ENCODE measurements at regions not wholly inside any gene's neighbourhood (a gene's known extent, or its start where the extent isn't known, plus 50 kb on each side); places are given as distances from the start of the nearest gene placed in this dataset.

- DNase-seq (ENCODE audit: low read depth) = no peak
Measured at GRCh38 chr7:42758124-42758523, 153.7 kb downstream of the C7orf25 start.

- no peak for DNase-seq (ENCODE audit: low read depth)
Measured at GRCh38 chr7:42756841-42757240, 155.0 kb downstream of the C7orf25 start.

DNA sequence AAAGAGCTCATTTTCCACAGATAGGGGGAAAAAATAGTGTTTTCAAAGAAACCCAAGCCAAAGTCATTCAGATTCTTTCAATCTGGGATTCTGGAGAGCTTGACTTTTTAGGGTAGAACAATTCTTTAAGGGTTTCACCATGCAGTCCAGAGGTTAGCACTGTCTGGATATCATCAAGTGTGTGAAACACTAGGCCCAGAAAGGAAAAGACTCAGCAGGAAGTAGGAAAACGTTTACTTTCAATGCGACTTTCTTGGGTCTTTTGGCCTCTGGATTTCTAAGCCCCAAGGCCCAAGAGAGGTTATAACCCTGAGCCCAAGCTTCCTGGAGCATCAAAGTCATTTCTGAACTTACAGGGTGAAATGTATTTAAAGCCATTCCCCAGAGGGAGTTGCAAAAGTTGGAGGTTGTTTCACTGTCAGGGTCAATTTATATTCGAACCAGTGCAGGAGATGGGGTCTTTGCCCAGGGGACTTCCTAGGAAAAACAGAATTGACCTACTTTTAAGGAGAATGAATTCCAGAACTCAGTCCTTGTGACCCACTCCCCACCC lies 158.0 kb downstream of the C7orf25 start:
- no peak for DNase-seq (ENCODE audit: low read depth)

GRCh38 chr7:42753367-42753766 lies 158.5 kb downstream of the C7orf25 start:
- DNase-seq (ENCODE audit: low read depth) = no peak

DNA sequence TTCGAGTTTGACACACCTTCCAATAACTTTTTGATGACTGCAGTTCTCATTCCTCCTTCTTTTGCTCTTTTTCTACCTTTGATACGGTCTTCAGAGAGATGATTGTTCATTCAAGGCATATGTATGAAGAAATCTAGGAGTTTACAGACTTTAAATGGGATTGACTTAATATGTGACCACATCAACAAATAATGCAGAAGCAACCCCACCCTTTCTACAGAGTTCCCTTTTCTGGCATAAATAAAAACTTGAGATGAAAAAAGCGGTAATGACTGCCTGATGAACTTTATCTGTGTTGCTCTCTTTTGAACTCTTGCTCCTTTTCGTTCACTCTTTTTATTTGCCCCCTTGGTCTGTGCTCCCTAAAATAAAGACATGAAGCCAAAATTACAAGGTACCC lies 161.7 kb downstream of the C7orf25 start:
- DNase-seq (ENCODE audit: low read depth) = no peak

GRCh38 chr7:42747044-42747443 lies 164.8 kb downstream of the C7orf25 start:
- DNase-seq (ENCODE audit: low read depth) = no peak

GRCh38 chr7:42746214-42746613 lies 165.7 kb downstream of the C7orf25 start:
- DNase-seq (ENCODE audit: low read depth) = peak; percentile 14

- DNase-seq (ENCODE audit: low read depth) = peak; percentile 3
Measured at GRCh38 chr7:42745357-42746059, 166.4 kb downstream of the C7orf25 start.

- no peak for DNase-seq (ENCODE audit: low read depth)
Measured at GRCh38 chr7:42744746-42745145, 167.1 kb downstream of the C7orf25 start.

GRCh38 chr7:42743077-42743858 lies 168.6 kb downstream of the C7orf25 start:
- DNase-seq (ENCODE audit: low read depth) = no peak

- DNase-seq (ENCODE audit: low read depth) = no peak
Measured at GRCh38 chr7:42742318-42742717, 169.6 kb downstream of the C7orf25 start.

DNA sequence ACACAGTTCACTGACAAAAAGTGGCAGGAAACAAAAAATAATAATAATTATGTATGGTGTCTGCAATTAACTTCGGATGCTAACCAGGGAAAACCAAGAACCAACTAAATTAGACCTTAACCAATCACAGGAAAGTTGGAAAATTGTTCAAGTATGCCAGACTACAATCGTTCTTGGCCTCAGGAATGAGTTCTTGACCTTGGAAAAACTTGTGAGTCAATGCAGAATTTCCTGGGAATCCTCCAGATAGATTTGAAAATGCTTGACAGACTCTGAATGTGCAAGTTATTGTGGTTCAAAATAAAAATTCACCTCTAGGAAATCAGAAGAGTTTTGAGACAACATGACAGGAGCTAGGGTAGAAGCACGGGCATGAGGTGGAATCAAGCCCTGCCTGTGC lies 171.5 kb downstream of the C7orf25 start:
- no peak for DNase-seq (ENCODE audit: low read depth)

DNA sequence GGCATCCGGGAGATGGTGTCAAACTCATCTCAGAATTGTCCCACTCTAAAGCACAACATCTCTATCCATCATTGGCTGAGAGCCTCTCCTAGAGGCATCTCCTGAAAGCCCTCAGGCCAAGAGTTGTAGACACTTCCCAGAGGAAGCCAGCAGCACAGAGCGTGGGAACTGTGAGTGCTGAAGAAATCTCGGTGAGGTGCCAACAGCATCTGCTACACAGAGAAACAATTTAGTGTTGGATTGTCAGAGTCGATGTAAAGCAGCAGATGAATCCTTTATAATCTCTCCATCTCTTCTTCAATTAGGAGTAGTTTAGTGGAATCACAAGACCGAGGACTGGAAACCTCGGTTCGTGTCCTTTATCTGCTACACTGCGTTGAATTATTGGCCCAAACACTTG lies 172.2 kb downstream of the C7orf25 start:
- no peak for DNase-seq (ENCODE audit: low read depth)

- no peak for DNase-seq (ENCODE audit: low read depth)
Measured at GRCh38 chr7:42736931-42737330, 174.9 kb downstream of the C7orf25 start.

- DNase-seq (ENCODE audit: low read depth) = no peak
Measured at GRCh38 chr7:42735081-42735480, 176.8 kb downstream of the C7orf25 start.

- DNase-seq (ENCODE audit: low read depth) = no peak
Measured at GRCh38 chr7:42734568-42734967, 177.3 kb downstream of the C7orf25 start.

- DNase-seq (ENCODE audit: low read depth) = no peak
Measured at GRCh38 chr7:42733040-42733439, 178.8 kb downstream of the C7orf25 start.

DNA sequence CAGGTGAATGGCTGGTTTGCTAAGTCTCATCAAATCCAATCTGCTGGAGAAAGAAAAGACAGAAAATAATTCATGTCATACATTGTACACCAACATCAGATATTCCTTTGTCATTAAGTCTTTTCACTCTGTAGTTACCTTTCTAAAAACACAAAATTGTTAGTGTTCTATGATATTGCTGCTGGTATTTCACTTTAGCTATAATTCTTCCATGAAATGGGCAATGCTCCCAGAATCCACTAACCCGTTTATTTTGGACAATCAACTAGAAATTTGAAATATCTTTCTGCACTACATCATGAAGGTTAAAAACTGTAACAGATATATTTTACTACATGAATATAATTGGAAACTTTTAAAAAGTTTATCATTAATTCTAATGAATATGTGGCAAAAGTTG lies 181.3 kb downstream of the C7orf25 start:
- no peak for DNase-seq (ENCODE audit: low read depth)

DNA sequence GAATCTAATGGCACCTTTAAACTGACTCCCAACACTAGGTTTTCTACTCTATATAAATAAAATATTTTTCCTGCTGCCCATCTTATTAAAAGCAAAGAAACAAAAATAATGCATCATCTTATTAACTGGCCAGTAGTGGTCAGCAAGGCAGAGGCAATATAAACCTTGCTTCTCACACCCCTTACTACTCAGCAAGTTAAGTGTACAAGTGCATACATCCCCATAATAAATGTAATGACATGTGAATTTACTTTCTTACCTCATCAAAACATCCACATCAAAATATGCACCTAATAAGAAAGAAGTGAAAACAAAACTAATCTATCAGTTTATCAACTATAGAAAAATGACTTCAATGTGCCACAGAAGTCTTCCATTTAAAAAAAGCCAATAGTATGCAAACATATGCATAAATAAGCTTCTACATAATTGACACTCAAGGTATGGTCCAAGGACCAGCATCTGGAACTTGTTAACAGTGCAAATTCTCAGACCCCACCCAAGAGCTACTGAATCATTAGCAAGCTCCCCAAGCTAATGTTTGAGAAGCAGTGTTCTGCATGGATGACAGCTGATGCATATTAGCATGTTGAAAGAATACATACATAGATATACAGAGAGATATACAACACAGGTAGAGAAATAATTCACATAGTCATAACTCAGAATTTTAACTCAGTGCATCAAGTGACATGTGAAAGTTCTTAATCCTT lies 182.7 kb downstream of the C7orf25 start:
- no peak for DNase-seq (ENCODE audit: low read depth)

- no peak for DNase-seq (ENCODE audit: low read depth)
Measured at GRCh38 chr7:42727451-42727850, 184.4 kb downstream of the C7orf25 start.

- DNase-seq (ENCODE audit: low read depth) = no peak
Measured at GRCh38 chr7:42726066-42726785, 185.6 kb downstream of the C7orf25 start.

DNA sequence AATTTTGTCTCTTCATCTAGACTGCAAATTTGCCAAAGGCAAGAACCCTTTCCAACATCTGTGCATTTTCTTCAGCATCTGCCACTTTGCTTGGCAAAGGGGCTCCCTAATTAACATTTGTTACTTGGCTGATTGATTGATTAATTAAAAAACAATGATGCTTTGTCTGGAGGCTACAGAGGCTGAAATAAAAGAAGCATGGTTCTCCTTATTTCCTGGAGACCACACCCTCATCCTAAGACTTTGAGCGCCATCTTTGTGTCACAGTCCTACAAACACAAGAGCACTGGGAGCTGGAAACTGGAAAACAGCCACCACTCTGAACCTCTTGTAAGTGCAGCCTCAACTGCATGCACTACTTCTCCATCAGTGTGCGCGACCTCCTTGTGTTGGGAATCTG lies 189.2 kb downstream of the C7orf25 start:
- DNase-seq (ENCODE audit: low read depth) = no peak
